GM21367 (cell line): ENCODE measurements at regions not wholly inside any gene's neighbourhood (a gene's known extent, or its start where the extent isn't known, plus 50 kb on each side); places are given as distances from the start of the nearest gene placed in this dataset.

Experiments used
- ATAC-seq: cut with Tn5 transposase; IDR thresholded peaks from one replicate; pipeline ENCODE4 v1.9.1; 2021; ENCODE audit not compliant: unreplicated experiment

- no peak for ATAC-seq
These were observed 54.3 kb upstream of the PTPN1 start for GRCh38 chr20:50455656-50456451.

- no peak for ATAC-seq
These were observed 53.5 kb upstream of the PTPN1 start for GRCh38 chr20:50456452-50457324.

- ATAC-seq = no peak
These were observed 50.9 kb upstream of the PTPN1 start for GRCh38 chr20:50459124-50459918.

GRCh38 chr20:50460115-50460607, 50.0 kb upstream of the PTPN1 start:
- no peak for ATAC-seq
